ENCODE measurements at regions not wholly inside any gene's neighbourhood (a gene's known extent, or its start where the extent isn't known, plus 50 kb on each side); places are given as distances from the start of the nearest gene placed in this dataset.

DNA sequence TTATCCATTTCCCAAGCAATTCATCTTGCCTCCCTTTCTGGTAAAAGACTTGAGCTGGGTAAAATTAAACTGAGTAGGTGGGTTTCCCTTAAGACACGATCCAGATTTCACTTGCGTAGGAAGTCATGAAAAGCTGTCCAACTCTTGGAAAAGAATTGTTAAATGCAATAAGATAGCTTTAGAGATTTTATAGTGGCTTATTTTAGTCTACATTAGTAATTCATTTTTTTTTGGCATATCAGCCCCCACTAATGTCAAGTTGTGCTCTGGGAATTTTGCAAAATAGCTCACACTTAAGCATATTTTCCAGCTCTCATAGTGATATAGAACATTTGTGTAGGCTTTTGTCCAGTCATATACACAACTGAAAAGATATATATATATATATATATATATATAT is 344.7 kb upstream of the FIGN start:
- CTCF ChIA-PET, result interaction anchor here (0.7 kb wide), 1 partner anchor 590 kb away, joined by 3 read pairs; no protein-coding TSS in a partner anchor
- TF ChIP-seq ZNF10 (tag by site-specific recombination; IDR thresholded peaks at IDR 0.05) (no peak), ZNF513 (tag by site-specific recombination; IDR thresholded peaks at IDR 0.05) (no peak), ZNF830 (tag by site-specific recombination; IDR thresholded peaks at IDR 0.05; ENCODE audit: low read depth) (no peak), ZNF140 (tag by site-specific recombination; IDR thresholded peaks at IDR 0.05) (no peak), ZNF510 (tag by site-specific recombination; IDR thresholded peaks at IDR 0.05; ENCODE audit: insufficient replicate concordance) (no peak), ZNF670 (tag by site-specific recombination; IDR thresholded peaks at IDR 0.05; ENCODE audit: low read depth) (no peak), ZNF404 (tag by site-specific recombination; IDR thresholded peaks at IDR 0.05) (no peak)
- TF ChIP-seq, protein P1, sequence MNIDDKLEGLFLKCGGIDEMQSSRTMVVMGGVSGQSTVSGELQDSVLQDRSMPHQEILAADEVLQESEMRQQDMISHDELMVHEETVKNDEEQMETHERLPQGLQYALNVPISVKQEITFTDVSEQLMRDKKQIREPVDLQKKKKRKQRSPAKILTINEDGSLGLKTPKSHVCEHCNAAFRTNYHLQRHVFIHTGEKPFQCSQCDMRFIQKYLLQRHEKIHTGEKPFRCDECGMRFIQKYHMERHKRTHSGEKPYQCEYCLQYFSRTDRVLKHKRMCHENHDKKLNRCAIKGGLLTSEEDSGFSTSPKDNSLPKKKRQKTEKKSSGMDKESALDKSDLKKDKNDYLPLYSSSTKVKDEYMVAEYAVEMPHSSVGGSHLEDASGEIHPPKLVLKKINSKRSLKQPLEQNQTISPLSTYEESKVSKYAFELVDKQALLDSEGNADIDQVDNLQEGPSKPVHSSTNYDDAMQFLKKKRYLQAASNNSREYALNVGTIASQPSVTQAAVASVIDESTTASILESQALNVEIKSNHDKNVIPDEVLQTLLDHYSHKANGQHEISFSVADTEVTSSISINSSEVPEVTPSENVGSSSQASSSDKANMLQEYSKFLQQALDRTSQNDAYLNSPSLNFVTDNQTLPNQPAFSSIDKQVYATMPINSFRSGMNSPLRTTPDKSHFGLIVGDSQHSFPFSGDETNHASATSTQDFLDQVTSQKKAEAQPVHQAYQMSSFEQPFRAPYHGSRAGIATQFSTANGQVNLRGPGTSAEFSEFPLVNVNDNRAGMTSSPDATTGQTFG (tag by site-specific recombination; IDR thresholded peaks at IDR 0.05; ENCODE audit: borderline replicate concordance), result no peak

GRCh38 chr2:164079258-164079657 is 343.4 kb upstream of the FIGN start:
- CTCF ChIA-PET, result no interaction called here

More for the DNA sequence above, 344.7 kb upstream of the FIGN start:
- POLR2A ChIA-PET, result no interaction called here
- Histone ChIP-seq H3K4me1 (ENCODE audit: control insufficient read depth, insufficient read depth, low read length) (no peaks in the 10 kb centered on the region), H3K36me3 (ENCODE audit: control insufficient read depth in 2 of 2, insufficient read depth in 1 of 2, low read length in 2 of 2) (no peaks in the 10 kb centered on the region), H3K4me3 (ENCODE audit: low read depth, low read length) (no peak overlapping the region), H3K9me3 (ENCODE audit: control insufficient read depth, insufficient read depth, low read depth, low read length) (no peaks in the 10 kb centered on the region), H3K27ac (ENCODE audit: extremely low read depth, low read depth, low read length) (no peak overlapping the region)

More at GRCh38 chr2:164079258-164079657, 343.4 kb upstream of the FIGN start:
- TF ChIP-seq, protein P2, sequence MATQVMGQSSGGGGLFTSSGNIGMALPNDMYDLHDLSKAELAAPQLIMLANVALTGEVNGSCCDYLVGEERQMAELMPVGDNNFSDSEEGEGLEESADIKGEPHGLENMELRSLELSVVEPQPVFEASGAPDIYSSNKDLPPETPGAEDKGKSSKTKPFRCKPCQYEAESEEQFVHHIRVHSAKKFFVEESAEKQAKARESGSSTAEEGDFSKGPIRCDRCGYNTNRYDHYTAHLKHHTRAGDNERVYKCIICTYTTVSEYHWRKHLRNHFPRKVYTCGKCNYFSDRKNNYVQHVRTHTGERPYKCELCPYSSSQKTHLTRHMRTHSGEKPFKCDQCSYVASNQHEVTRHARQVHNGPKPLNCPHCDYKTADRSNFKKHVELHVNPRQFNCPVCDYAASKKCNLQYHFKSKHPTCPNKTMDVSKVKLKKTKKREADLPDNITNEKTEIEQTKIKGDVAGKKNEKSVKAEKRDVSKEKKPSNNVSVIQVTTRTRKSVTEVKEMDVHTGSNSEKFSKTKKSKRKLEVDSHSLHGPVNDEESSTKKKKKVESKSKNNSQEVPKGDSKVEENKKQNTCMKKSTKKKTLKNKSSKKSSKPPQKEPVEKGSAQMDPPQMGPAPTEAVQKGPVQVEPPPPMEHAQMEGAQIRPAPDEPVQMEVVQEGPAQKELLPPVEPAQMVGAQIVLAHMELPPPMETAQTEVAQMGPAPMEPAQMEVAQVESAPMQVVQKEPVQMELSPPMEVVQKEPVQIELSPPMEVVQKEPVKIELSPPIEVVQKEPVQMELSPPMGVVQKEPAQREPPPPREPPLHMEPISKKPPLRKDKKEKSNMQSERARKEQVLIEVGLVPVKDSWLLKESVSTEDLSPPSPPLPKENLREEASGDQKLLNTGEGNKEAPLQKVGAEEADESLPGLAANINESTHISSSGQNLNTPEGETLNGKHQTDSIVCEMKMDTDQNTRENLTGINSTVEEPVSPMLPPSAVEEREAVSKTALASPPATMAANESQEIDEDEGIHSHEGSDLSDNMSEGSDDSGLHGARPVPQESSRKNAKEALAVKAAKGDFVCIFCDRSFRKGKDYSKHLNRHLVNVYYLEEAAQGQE (tag by site-specific recombination; IDR thresholded peaks at IDR 0.05), result no peak
- TF ChIP-seq, protein P3, sequence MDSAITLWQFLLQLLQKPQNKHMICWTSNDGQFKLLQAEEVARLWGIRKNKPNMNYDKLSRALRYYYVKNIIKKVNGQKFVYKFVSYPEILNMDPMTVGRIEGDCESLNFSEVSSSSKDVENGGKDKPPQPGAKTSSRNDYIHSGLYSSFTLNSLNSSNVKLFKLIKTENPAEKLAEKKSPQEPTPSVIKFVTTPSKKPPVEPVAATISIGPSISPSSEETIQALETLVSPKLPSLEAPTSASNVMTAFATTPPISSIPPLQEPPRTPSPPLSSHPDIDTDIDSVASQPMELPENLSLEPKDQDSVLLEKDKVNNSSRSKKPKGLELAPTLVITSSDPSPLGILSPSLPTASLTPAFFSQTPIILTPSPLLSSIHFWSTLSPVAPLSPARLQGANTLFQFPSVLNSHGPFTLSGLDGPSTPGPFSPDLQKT (IDR thresholded peaks at IDR 0.05; ENCODE audit: borderline replicate concordance, low read depth, low read length), result no peak
- TF ChIP-seq GLIS1 (tag by site-specific recombination; IDR thresholded peaks at IDR 0.05) (no peak), FEZF1 (tag by site-specific recombination; IDR thresholded peaks at IDR 0.05) (no peak), ZNF585B (tag by site-specific recombination; IDR thresholded peaks at IDR 0.05) (no peak), ZNF514 (tag by site-specific recombination; IDR thresholded peaks at IDR 0.05) (no peak), ZNF24 (tag by site-specific recombination; IDR thresholded peaks at IDR 0.05) (no peak), IKZF3 (tag by site-specific recombination; IDR thresholded peaks at IDR 0.05) (no peak)
- TF ChIP-seq, protein P4, sequence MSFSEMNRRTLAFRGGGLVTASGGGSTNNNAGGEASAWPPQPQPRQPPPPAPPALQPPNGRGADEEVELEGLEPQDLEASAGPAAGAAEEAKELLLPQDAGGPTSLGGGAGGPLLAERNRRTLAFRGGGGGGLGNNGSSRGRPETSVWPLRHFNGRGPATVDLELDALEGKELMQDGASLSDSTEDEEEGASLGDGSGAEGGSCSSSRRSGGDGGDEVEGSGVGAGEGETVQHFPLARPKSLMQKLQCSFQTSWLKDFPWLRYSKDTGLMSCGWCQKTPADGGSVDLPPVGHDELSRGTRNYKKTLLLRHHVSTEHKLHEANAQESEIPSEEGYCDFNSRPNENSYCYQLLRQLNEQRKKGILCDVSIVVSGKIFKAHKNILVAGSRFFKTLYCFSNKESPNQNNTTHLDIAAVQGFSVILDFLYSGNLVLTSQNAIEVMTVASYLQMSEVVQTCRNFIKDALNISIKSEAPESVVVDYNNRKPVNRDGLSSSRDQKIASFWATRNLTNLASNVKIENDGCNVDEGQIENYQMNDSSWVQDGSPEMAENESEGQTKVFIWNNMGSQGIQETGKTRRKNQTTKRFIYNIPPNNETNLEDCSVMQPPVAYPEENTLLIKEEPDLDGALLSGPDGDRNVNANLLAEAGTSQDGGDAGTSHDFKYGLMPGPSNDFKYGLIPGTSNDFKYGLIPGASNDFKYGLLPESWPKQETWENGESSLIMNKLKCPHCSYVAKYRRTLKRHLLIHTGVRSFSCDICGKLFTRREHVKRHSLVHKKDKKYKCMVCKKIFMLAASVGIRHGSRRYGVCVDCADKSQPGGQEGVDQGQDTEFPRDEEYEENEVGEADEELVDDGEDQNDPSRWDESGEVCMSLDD (tag by site-specific recombination; IDR thresholded peaks at IDR 0.05), result no peak
- POLR2A ChIA-PET, result no interaction called here
- Histone ChIP-seq H3K4me1 (ENCODE audit: control insufficient read depth, insufficient read depth, low read length) (no peaks in the 10 kb centered on the region), H3K4me3 (ENCODE audit: low read depth, low read length) (no peak overlapping the region), H3K27ac (ENCODE audit: extremely low read depth, low read depth, low read length) (no peak overlapping the region), H3K36me3 (ENCODE audit: control insufficient read depth in 2 of 2, insufficient read depth in 1 of 2, low read length in 2 of 2) (no peaks in the 10 kb centered on the region), H3K9me3 (ENCODE audit: control insufficient read depth, insufficient read depth, low read depth, low read length) (no peaks in the 10 kb centered on the region)

Data from HEK293 (cell line).